ENCODE measurements at regions not wholly inside any gene's neighbourhood (a gene's known extent, or its start where the extent isn't known, plus 50 kb on each side); places are given as distances from the start of the nearest gene placed in this dataset.

DNA sequence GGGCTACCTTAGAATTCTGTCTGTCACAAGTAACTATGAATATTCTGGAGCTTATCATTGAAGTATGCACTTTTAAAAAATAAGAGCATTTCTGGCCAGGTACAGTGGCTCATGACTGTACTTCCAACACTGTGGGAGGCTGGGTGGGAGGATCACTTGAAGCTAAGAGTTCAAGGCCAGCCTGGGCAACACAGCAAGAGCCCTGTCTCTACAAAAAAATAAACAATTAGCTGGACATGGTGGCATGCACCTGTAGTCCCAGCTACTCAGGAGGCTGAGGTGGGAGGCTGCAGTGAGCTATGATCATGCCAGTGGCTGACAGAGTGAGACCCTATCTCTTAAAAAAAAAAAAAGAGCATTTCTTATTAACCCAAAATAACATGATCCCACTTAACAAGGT, 60.0 kb upstream of the BRD7 start:
- TF ChIP-seq, protein P1, sequence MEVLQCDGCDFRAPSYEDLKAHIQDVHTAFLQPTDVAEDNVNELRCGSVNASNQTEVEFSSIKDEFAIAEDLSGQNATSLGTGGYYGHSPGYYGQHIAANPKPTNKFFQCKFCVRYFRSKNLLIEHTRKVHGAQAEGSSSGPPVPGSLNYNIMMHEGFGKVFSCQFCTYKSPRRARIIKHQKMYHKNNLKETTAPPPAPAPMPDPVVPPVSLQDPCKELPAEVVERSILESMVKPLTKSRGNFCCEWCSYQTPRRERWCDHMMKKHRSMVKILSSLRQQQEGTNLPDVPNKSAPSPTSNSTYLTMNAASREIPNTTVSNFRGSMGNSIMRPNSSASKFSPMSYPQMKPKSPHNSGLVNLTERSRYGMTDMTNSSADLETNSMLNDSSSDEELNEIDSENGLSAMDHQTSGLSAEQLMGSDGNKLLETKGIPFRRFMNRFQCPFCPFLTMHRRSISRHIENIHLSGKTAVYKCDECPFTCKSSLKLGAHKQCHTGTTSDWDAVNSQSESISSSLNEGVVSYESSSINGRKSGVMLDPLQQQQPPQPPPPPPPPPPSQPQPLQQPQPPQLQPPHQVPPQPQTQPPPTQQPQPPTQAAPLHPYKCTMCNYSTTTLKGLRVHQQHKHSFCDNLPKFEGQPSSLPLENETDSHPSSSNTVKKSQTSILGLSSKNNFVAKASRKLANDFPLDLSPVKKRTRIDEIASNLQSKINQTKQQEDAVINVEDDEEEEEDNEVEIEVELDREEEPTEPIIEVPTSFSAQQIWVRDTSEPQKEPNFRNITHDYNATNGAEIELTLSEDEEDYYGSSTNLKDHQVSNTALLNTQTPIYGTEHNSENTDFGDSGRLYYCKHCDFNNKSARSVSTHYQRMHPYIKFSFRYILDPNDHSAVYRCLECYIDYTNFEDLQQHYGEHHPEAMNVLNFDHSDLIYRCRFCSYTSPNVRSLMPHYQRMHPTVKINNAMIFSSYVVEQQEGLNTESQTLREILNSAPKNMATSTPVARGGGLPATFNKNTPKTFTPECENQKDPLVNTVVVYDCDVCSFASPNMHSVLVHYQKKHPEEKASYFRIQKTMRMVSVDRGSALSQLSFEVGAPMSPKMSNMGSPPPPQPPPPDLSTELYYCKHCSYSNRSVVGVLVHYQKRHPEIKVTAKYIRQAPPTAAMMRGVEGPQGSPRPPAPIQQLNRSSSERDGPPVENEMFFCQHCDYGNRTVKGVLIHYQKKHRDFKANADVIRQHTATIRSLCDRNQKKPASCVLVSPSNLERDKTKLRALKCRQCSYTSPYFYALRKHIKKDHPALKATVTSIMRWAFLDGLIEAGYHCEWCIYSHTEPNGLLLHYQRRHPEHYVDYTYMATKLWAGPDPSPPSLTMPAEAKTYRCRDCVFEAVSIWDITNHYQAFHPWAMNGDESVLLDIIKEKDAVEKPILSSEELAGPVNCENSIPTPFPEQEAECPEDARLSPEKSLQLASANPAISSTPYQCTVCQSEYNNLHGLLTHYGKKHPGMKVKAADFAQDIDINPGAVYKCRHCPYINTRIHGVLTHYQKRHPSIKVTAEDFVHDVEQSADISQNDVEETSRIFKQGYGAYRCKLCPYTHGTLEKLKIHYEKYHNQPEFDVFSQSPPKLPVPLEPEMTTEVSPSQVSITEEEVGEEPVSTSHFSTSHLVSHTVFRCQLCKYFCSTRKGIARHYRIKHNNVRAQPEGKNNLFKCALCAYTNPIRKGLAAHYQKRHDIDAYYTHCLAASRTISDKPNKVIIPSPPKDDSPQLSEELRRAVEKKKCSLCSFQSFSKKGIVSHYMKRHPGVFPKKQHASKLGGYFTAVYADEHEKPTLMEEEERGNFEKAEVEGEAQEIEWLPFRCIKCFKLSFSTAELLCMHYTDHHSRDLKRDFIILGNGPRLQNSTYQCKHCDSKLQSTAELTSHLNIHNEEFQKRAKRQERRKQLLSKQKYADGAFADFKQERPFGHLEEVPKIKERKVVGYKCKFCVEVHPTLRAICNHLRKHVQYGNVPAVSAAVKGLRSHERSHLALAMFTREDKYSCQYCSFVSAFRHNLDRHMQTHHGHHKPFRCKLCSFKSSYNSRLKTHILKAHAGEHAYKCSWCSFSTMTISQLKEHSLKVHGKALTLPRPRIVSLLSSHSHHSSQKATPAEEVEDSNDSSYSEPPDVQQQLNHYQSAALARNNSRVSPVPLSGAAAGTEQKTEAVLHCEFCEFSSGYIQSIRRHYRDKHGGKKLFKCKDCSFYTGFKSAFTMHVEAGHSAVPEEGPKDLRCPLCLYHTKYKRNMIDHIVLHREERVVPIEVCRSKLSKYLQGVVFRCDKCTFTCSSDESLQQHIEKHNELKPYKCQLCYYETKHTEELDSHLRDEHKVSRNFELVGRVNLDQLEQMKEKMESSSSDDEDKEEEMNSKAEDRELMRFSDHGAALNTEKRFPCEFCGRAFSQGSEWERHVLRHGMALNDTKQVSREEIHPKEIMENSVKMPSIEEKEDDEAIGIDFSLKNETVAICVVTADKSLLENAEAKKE (CRISPR knock-in tag; IDR thresholded peaks at IDR 0.05), result no peak
- TF ChIP-seq REST (IDR thresholded peaks at IDR 0.05; ENCODE audit: unreplicated experiment), result no peak
- TF ChIP-seq ZNF114 (CRISPR knock-in tag; IDR thresholded peaks at IDR 0.05), result no peak
- no peak for TF ChIP-seq STAT1 (IDR thresholded peaks at IDR 0.05; ENCODE audit: unreplicated experiment)
- no peak for TF ChIP-seq EZH2phosphoT487 (IDR thresholded peaks at IDR 0.05; ENCODE audit: unreplicated experiment)
- no peak for TF ChIP-seq CREB1 (CRISPR knock-in tag; IDR thresholded peaks at IDR 0.05; ENCODE audit: low read depth)
- TF ChIP-seq EZH2 (IDR thresholded peaks at IDR 0.05; ENCODE audit: low read depth, unreplicated experiment), result no peak
- TF ChIP-seq JUNB (IDR thresholded peaks at IDR 0.05; ENCODE audit: unreplicated experiment), result no peak
- TF ChIP-seq ZNF331 (CRISPR knock-in tag; IDR thresholded peaks at IDR 0.05; ENCODE audit: low read depth), result no peak
- no peak for TF ChIP-seq NANOG (IDR thresholded peaks at IDR 0.05; ENCODE audit: borderline replicate concordance)
- TF ChIP-seq POLR2AphosphoS5 (IDR thresholded peaks at IDR 0.05; ENCODE audit: low read depth), result no peak
- no peak for TF ChIP-seq ETS1 (IDR thresholded peaks at IDR 0.05)
- TF ChIP-seq CTCF (conservative IDR thresholded peaks at IDR 0.05; ENCODE audit: low read depth in 2 of 2), result no peak
- peaks cover 5% of the 10 kb centered on the region; the same call in 1 of the 2 replicates for H3K4me1 ChIP-seq (ENCODE audit: insufficient read depth)
- no peak overlapping the region for H3K27ac ChIP-seq (ENCODE audit: low read depth)
- H3K9me3 Mint-ChIP-seq, result peaks cover 5% of the 10 kb centered on the region; the same call in 2 of the 3 replicates
- H3F3A ChIP-seq (replicated peaks; ENCODE audit: low read depth), result no peaks in the 10 kb centered on the region
- H3K27ac Mint-ChIP-seq, result no peak overlapping the region
- H3K36me3 Mint-ChIP-seq (ENCODE audit: low read depth), result no peaks in the 10 kb centered on the region
- no peak for ATAC-seq
- H4K20me1 ChIP-seq (replicated peaks; ENCODE audit: insufficient read depth), result no peaks in the 10 kb centered on the region
- H3K79me2 ChIP-seq (replicated peaks; ENCODE audit: insufficient read depth), result no peaks in the 10 kb centered on the region
- H3K27me3 ChIP-seq (ENCODE audit: insufficient read depth), result no peaks in the 10 kb centered on the region
- H3K27me3 Mint-ChIP-seq (ENCODE audit: insufficient read depth, low read depth, poor library complexity), result peaks cover 2% of the 10 kb centered on the region
- H3K36me3 ChIP-seq (ENCODE audit: insufficient read depth), result no peaks in the 10 kb centered on the region
- peaks cover 8% of the 10 kb centered on the region; the same call in 1 of the 2 replicates for H3K9me2 ChIP-seq (ENCODE audit: insufficient read depth)
- H3K4me2 ChIP-seq, result no peak overlapping the region
- no peak for DNase-seq (ENCODE audit: low spot score)
- H3K4me3 ChIP-seq, result no peak overlapping the region
- no peak overlapping the region for H3K4me3 Mint-ChIP-seq
- H3K4me1 Mint-ChIP-seq, result no peaks in the 10 kb centered on the region; the same call in 1 of the 3 replicates
- no peak overlapping the region for H2AFZ ChIP-seq

Data from GM23338 (cell line).